ENCODE measurements at regions not wholly inside any gene's neighbourhood (a gene's known extent, or its start where the extent isn't known, plus 50 kb on each side); places are given as distances from the start of the nearest gene placed in this dataset.

- H3K4me3 Mint-ChIP-seq, result no peak overlapping the region
- no peak overlapping the region for H3K27ac Mint-ChIP-seq
- H3K36me3 ChIP-seq (ENCODE audit: control insufficient read depth, insufficient read depth, low read length), result no peaks in the 10 kb centered on the region
- peaks cover 7% of the 10 kb centered on the region for H3K36me3 Mint-ChIP-seq
- no peak overlapping the region for H3K27ac ChIP-seq (ENCODE audit: low read length)
- no peaks in the 10 kb centered on the region for H3K27me3 Mint-ChIP-seq (ENCODE audit: low read depth in 2 of 2)
- H3K4me3 ChIP-seq (ENCODE audit: low read length), result no peak overlapping the region
- H3K27me3 ChIP-seq (ENCODE audit: control insufficient read depth, insufficient read depth, low read length), result no peaks in the 10 kb centered on the region
- H3K4me1 Mint-ChIP-seq, result no peaks in the 10 kb centered on the region
- ATAC-seq, result no peak
- DNase-seq, result no peak
- no peaks in the 10 kb centered on the region for H3K9me3 ChIP-seq (ENCODE audit: control insufficient read depth, insufficient read depth, low read length)
- intact Hi-C loops (cut with micrococcal nuclease), result no loop called here
- H3K4me1 ChIP-seq (ENCODE audit: control insufficient read depth, insufficient read depth, low read length), result no peaks in the 10 kb centered on the region
- WGBS (ENCODE audit: insufficient coverage), result 91% methylated on average over 4 of the region's 5 CpGs
- no peak for TF ChIP-seq CTCF (IDR thresholded peaks at IDR 0.05)
- peaks cover 8 to 24% of the 10 kb centered on the region in 2 donors for H3K9me3 Mint-ChIP-seq
These were observed 508.3 kb downstream of the DMRTA1 start for GRCh38 chr9:22954964-22955363.

- H3K36me3 Mint-ChIP-seq, result no peaks in the 10 kb centered on the region
- DNase-seq, result no peak
- intact Hi-C loops (cut with micrococcal nuclease), result no loop called here
- Histone ChIP-seq H3K4me1 (ENCODE audit: control insufficient read depth, insufficient read depth, low read length) (no peaks in the 10 kb centered on the region), H3K4me3 (ENCODE audit: low read length) (no peak overlapping the region), H3K27me3 (ENCODE audit: control insufficient read depth, insufficient read depth, low read length) (no peaks in the 10 kb centered on the region), H3K27ac (ENCODE audit: low read length) (no peak overlapping the region), H3K9me3 (ENCODE audit: control insufficient read depth, insufficient read depth, low read length) (no peaks in the 10 kb centered on the region), H3K36me3 (ENCODE audit: control insufficient read depth, insufficient read depth, low read length) (no peaks in the 10 kb centered on the region)
- no peak for TF ChIP-seq CTCF (IDR thresholded peaks at IDR 0.05)
- H3K4me3 Mint-ChIP-seq, result no peak overlapping the region
- peaks cover 2 to 7% of the 10 kb centered on the region in 2 donors for H3K9me3 Mint-ChIP-seq
- no peaks in the 10 kb centered on the region for H3K27me3 Mint-ChIP-seq (ENCODE audit: low read depth in 2 of 2)
- no peak overlapping the region for H3K27ac Mint-ChIP-seq
- no peaks in the 10 kb centered on the region for H3K4me1 Mint-ChIP-seq
- no peak for ATAC-seq
These were observed 522.8 kb downstream of the DMRTA1 start for GRCh38 chr9:22969350-22969979.

- Histone ChIP-seq H3K4me1 (ENCODE audit: control insufficient read depth, insufficient read depth, low read length) (no peaks in the 10 kb centered on the region), H3K4me3 (ENCODE audit: low read length) (no peak overlapping the region), H3K27ac (ENCODE audit: low read length) (no peak overlapping the region), H3K27me3 (ENCODE audit: control insufficient read depth, insufficient read depth, low read length) (no peaks in the 10 kb centered on the region), H3K36me3 (ENCODE audit: control insufficient read depth, insufficient read depth, low read length) (no peaks in the 10 kb centered on the region), H3K9me3 (ENCODE audit: control insufficient read depth, insufficient read depth, low read length) (no peaks in the 10 kb centered on the region)
- ATAC-seq, result no peak
- H3K4me1 Mint-ChIP-seq, result no peaks in the 10 kb centered on the region
- H3K36me3 Mint-ChIP-seq, result no peaks in the 10 kb centered on the region
- 85% methylated on average over 7 of the region's 7 CpGs for WGBS (ENCODE audit: insufficient coverage)
- DNase-seq, result no peak
- H3K27ac Mint-ChIP-seq, result no peak overlapping the region
- peaks cover 5 to 11% of the 10 kb centered on the region in 2 donors for H3K9me3 Mint-ChIP-seq
- no peaks in the 10 kb centered on the region for H3K27me3 Mint-ChIP-seq (ENCODE audit: low read depth in 2 of 2)
- no peak overlapping the region for H3K4me3 Mint-ChIP-seq
- TF ChIP-seq CTCF (IDR thresholded peaks at IDR 0.05), result no peak
- intact Hi-C loops (cut with micrococcal nuclease), result no loop called here
These were observed 523.9 kb downstream of the DMRTA1 start for GRCh38 chr9:22970434-22970975.

- Mint-ChIP-seq H3K9me3 (peaks cover 11 to 13% of the 10 kb centered on the region in 2 donors), H3K36me3 (no peaks in the 10 kb centered on the region), H3K4me3 (no peak overlapping the region), H3K27me3 (ENCODE audit: low read depth in 2 of 2) (no peaks in the 10 kb centered on the region), H3K4me1 (no peaks in the 10 kb centered on the region), H3K27ac (no peak overlapping the region)
- Histone ChIP-seq H3K36me3 (ENCODE audit: control insufficient read depth, insufficient read depth, low read length) (no peaks in the 10 kb centered on the region), H3K4me1 (ENCODE audit: control insufficient read depth, insufficient read depth, low read length) (no peaks in the 10 kb centered on the region), H3K4me3 (ENCODE audit: low read length) (no peak overlapping the region), H3K9me3 (ENCODE audit: control insufficient read depth, insufficient read depth, low read length) (no peaks in the 10 kb centered on the region), H3K27me3 (ENCODE audit: control insufficient read depth, insufficient read depth, low read length) (no peaks in the 10 kb centered on the region), H3K27ac (ENCODE audit: low read length) (no peak overlapping the region)
- ATAC-seq (no peak), DNase-seq (no peak)
- TF ChIP-seq CTCF (IDR thresholded peaks at IDR 0.05), result no peak
- no CpG with 5 or more reads among the region's 3 CpGs for WGBS (ENCODE audit: insufficient coverage)
- intact Hi-C loops (cut with micrococcal nuclease), result no loop called here
These were observed 529.3 kb downstream of the DMRTA1 start for GRCh38 chr9:22975951-22976350.
